NT2/D1 (cell line): ENCODE measurements at regions not wholly inside any gene's neighbourhood (a gene's known extent, or its start where the extent isn't known, plus 50 kb on each side); places are given as distances from the start of the nearest gene placed in this dataset.

Source experiments
- DNase-seq: peaks from one replicate; pipeline ENCODE4 v3.0.0-alpha.2; 2011; ENCODE audit warnings: low read depth, low spot score
- H3K27me3 ChIP-seq: 2 replicates; pipeline ENCODE4 v1.6.0; 2011; ENCODE audit warnings: mild to moderate bottlenecking; ENCODE audit not compliant: insufficient read length, insufficient read depth
- H3K36me3 ChIP-seq: 2 replicates; pipeline ENCODE4 v1.6.1; 2011; ENCODE audit warnings: mild to moderate bottlenecking, low read length, mixed read lengths; ENCODE audit not compliant: insufficient read depth, insufficient read length
- H3K4me1 ChIP-seq: 2 replicates; pipeline ENCODE4 v1.5.1; 2011; ENCODE audit not compliant: insufficient read depth, insufficient read length
- H3K4me3 ChIP-seq: 2 replicates; pipeline ENCODE4 v1.5.1; 2011; ENCODE audit warnings: low read depth; ENCODE audit not compliant: insufficient read length
- H3K9ac ChIP-seq: 2 replicates; pipeline ENCODE4 v1.6.0; 2011; ENCODE audit warnings: low read depth; ENCODE audit not compliant: insufficient read length
- H3K9me3 ChIP-seq: 2 replicates; pipeline ENCODE4 v1.5.1; 2011; ENCODE audit warnings: mild to moderate bottlenecking, low read length; ENCODE audit not compliant: insufficient read depth
- SUZ12 ChIP-seq: IDR thresholded peaks from 2 replicates; pipeline ENCODE4 v1.6.1; 2011; ENCODE audit not compliant: insufficient read length, insufficient read depth; ENCODE audit errors: extremely low read depth
- YY1 ChIP-seq: IDR thresholded peaks from 2 replicates; pipeline ENCODE4 v1.6.1; 2011; ENCODE audit not compliant: insufficient read length, insufficient read depth
- ZNF274 ChIP-seq: IDR thresholded peaks from 2 replicates; pipeline ENCODE4 v1.6.1; 2011; ENCODE audit warnings: mild to moderate bottlenecking, low read depth, low read length

- H3K36me3 ChIP-seq: no peaks in the 10 kb centered on the region
- H3K9me3 ChIP-seq: no peaks in the 10 kb centered on the region
- DNase-seq: no peak
- no peaks in the 10 kb centered on the region for H3K4me1 ChIP-seq
- H3K4me3 ChIP-seq: no peak overlapping the region
- TF ChIP-seq SUZ12: no peak
- no peak for TF ChIP-seq ZNF274
- no peak for TF ChIP-seq YY1
- no peaks in the 10 kb centered on the region for H3K27me3 ChIP-seq
- no peak overlapping the region for H3K9ac ChIP-seq
Observed at GRCh38 chr1:95927061-95927460, 693.1 kb downstream of the RWDD3 start.

- Histone ChIP-seq H3K4me3 (no peak overlapping the region), H3K4me1 (no peaks in the 10 kb centered on the region), H3K27me3 (no peaks in the 10 kb centered on the region), H3K36me3 (no peaks in the 10 kb centered on the region), H3K9me3 (no peaks in the 10 kb centered on the region), H3K9ac (no peak overlapping the region)
- no peak for DNase-seq
- TF ChIP-seq ZNF274 (no peak), SUZ12 (no peak), YY1 (no peak)
Observed at GRCh38 chr1:95935719-95936118, 701.7 kb downstream of the RWDD3 start.

- H3K4me1 ChIP-seq: no peaks in the 10 kb centered on the region
- no peak for DNase-seq
- no peaks in the 10 kb centered on the region for H3K9me3 ChIP-seq
- H3K36me3 ChIP-seq: no peaks in the 10 kb centered on the region
- TF ChIP-seq SUZ12 (no peak), YY1 (no peak), ZNF274 (no peak)
- H3K9ac ChIP-seq: no peak overlapping the region
- H3K27me3 ChIP-seq: no peaks in the 10 kb centered on the region
- no peak overlapping the region for H3K4me3 ChIP-seq
Observed at GRCh38 chr1:95941121-95941798, 707.2 kb downstream of the RWDD3 start.

- Histone ChIP-seq H3K27me3 (no peaks in the 10 kb centered on the region), H3K9me3 (no peaks in the 10 kb centered on the region), H3K4me1 (no peaks in the 10 kb centered on the region), H3K4me3 (no peak overlapping the region), H3K36me3 (no peaks in the 10 kb centered on the region), H3K9ac (no peak overlapping the region)
- DNase-seq: peak; percentile 5
- TF ChIP-seq YY1 (no peak), SUZ12 (no peak), ZNF274 (no peak)
Observed at GRCh38 chr1:95948023-95948422, 714.0 kb downstream of the RWDD3 start.

- Histone ChIP-seq H3K4me3 (no peak overlapping the region), H3K9ac (no peak overlapping the region), H3K4me1 (no peaks in the 10 kb centered on the region), H3K9me3 (no peaks in the 10 kb centered on the region), H3K36me3 (no peaks in the 10 kb centered on the region), H3K27me3 (no peaks in the 10 kb centered on the region)
- TF ChIP-seq SUZ12 (no peak), ZNF274 (no peak), YY1 (no peak)
- DNase-seq: no peak
Observed at GRCh38 chr1:95951371-95952102, 717.5 kb downstream of the RWDD3 start.

- TF ChIP-seq SUZ12 (no peak), YY1 (no peak), ZNF274 (no peak)
- H3K9ac ChIP-seq: no peak overlapping the region
- no peaks in the 10 kb centered on the region for H3K27me3 ChIP-seq
- no peaks in the 10 kb centered on the region for H3K36me3 ChIP-seq
- H3K4me3 ChIP-seq: no peak overlapping the region
- no peak for DNase-seq
- H3K9me3 ChIP-seq: no peaks in the 10 kb centered on the region
- H3K4me1 ChIP-seq: no peaks in the 10 kb centered on the region
Observed at GRCh38 chr1:95953015-95953414, 719.0 kb downstream of the RWDD3 start.

- no peak for DNase-seq
Observed at GRCh38 chr1:95954585-95954984, 720.6 kb downstream of the RWDD3 start.

More at GRCh38 chr1:95954585-95954984, 720.6 kb downstream of the RWDD3 start:
- no peaks in the 10 kb centered on the region for H3K36me3 ChIP-seq
- H3K9me3 ChIP-seq: 0 out of 2 replicates have a peak, but pooled peaks cover 2% of the 10 kb centered on the region
- no peak overlapping the region for H3K9ac ChIP-seq
- H3K4me3 ChIP-seq: no peak overlapping the region
- H3K4me1 ChIP-seq: no peaks in the 10 kb centered on the region
- no peaks in the 10 kb centered on the region for H3K27me3 ChIP-seq
- TF ChIP-seq SUZ12 (no peak), ZNF274 (no peak), YY1 (no peak)
